GM12878 (cell line): ENCODE measurements at regions not wholly inside any gene's neighbourhood (a gene's known extent, or its start where the extent isn't known, plus 50 kb on each side); places are given as distances from the start of the nearest gene placed in this dataset.

Experiments used
- CTCF ChIP-seq, 3 experiments: IDR thresholded peaks in 2 of 3; conservative IDR thresholded peaks in 1 of 3; 2 replicates each; pipeline ENCODE4 v1.5.1; 2011; ENCODE audit warnings: low read depth in 3 of 3, low read length in 3 of 3, mild to moderate bottlenecking in 3 of 3, control low read depth in 2 of 3, moderate library complexity in 2 of 3, inconsistent platforms in 1 of 3, mixed read lengths in 1 of 3; ENCODE audit not compliant: control insufficient read depth in 2 of 3, insufficient read depth in 1 of 3; ENCODE audit errors: extremely low read depth in 1 of 3
- NFYB ChIP-seq: IDR thresholded peaks from 2 replicates; pipeline ENCODE4 v1.6.1; 2011; ENCODE audit warnings: low read depth, mild to moderate bottlenecking, low read length, improper control_type of control experiment, moderate library complexity; ENCODE audit not compliant: insufficient read depth
- PAX5 ChIP-seq: IDR thresholded peaks from 2 replicates; pipeline ENCODE4 v1.6.1; 2011; ENCODE audit warnings: low read depth, low read length, borderline replicate concordance
- POLR2A ChIP-seq: IDR thresholded peaks from 2 replicates; pipeline ENCODE4 v1.6.1; 2011; ENCODE audit warnings: low read depth, mild to moderate bottlenecking, low read length
- REST ChIP-seq: IDR thresholded peaks from 2 replicates; pipeline ENCODE4 v1.6.1; 2012; ENCODE audit warnings: mild to moderate bottlenecking, low read depth, low read length
- SIX5 ChIP-seq: IDR thresholded peaks from 2 replicates; pipeline ENCODE4 v1.6.1; 2011; ENCODE audit warnings: mild to moderate bottlenecking, low read depth, low read length, moderate library complexity; ENCODE audit not compliant: severe bottlenecking
- SMC3 ChIP-seq: IDR thresholded peaks from 2 replicates; pipeline ENCODE4 v1.6.1; 2011; ENCODE audit warnings: low read length, improper control_type of control experiment, borderline replicate concordance
- SP1 ChIP-seq: IDR thresholded peaks from one replicate; pipeline ENCODE4 v1.6.1; 2011; ENCODE audit warnings: low read depth, low read length
- SUZ12 ChIP-seq: fragments of 200-600 bp; sonication (generic); IDR thresholded peaks from one replicate; pipeline ENCODE4 v1.6.1; 2018; ENCODE audit warnings: antibody characterized with exemption, mild to moderate bottlenecking; ENCODE audit not compliant: unreplicated experiment

GRCh38 chr12:85683051-85683450 is 153.2 kb downstream of the RASSF9 start:
- TF ChIP-seq CTCF (IDR thresholded peaks at IDR 0.05 in 2 of 3, conservative IDR thresholded peaks at IDR 0.05 in 1 of 3; ENCODE audit: control insufficient read depth in 2 of 3, extremely low read depth in 1 of 3, insufficient read depth in 1 of 3, low read depth in 3 of 3, low read length in 3 of 3): no peak
- no peak for TF ChIP-seq POLR2A
- TF ChIP-seq SP1: no peak
- TF ChIP-seq REST: no peak
- TF ChIP-seq SMC3: no peak
- no peak for TF ChIP-seq SIX5
- TF ChIP-seq NFYB: no peak
- no peak for TF ChIP-seq SUZ12
- TF ChIP-seq PAX5: no peak
